HG02970 (cell line): ENCODE measurements at regions not wholly inside any gene's neighbourhood (a gene's known extent, or its start where the extent isn't known, plus 50 kb on each side); places are given as distances from the start of the nearest gene placed in this dataset.
A peak's percentile ranks its signal among the peaks of the same experiment; 100 is the strongest.

Experiments
- ATAC-seq: cut with Tn5 transposase; IDR thresholded peaks from one replicate; pipeline ENCODE4 v1.9.1; 2021; ENCODE audit warnings: mild to moderate bottlenecking, moderate library complexity, moderate number of reproducible peaks; ENCODE audit not compliant: unreplicated experiment, low FRiP score

- ATAC-seq = no peak
Observed at GRCh38 chr6:44062771-44063560, 64.3 kb downstream of the MRPL14 start.

GRCh38 chr6:44062105-44062770, 65.0 kb downstream of the MRPL14 start:
- no peak for ATAC-seq

GRCh38 chr6:44061375-44062104, 65.7 kb downstream of the MRPL14 start:
- no peak for ATAC-seq

- ATAC-seq = no peak
Observed at GRCh38 chr6:44060612-44061374, 66.5 kb downstream of the MRPL14 start.

- ATAC-seq = no peak
Observed at GRCh38 chr6:44059359-44060346, 67.6 kb downstream of the MRPL14 start.

- ATAC-seq = peak; percentile 47
Observed at GRCh38 chr6:44058617-44059358, 68.5 kb downstream of the MRPL14 start.

GRCh38 chr6:44057931-44058616, 69.2 kb downstream of the MRPL14 start:
- ATAC-seq = peak; percentile 4

GRCh38 chr6:44057238-44057930, 69.9 kb downstream of the MRPL14 start:
- ATAC-seq = no peak

GRCh38 chr6:44056392-44057237, 70.6 kb downstream of the MRPL14 start:
- no peak for ATAC-seq

GRCh38 chr6:44054721-44055559, 72.3 kb downstream of the MRPL14 start:
- no peak for ATAC-seq

- ATAC-seq = no peak
Observed at GRCh38 chr6:44053760-44054556, 73.3 kb downstream of the MRPL14 start.

GRCh38 chr6:44053106-44053756, 74.0 kb downstream of the MRPL14 start:
- ATAC-seq = no peak

- no peak for ATAC-seq
Observed at GRCh38 chr6:44052419-44053023, 74.7 kb downstream of the MRPL14 start.

- no peak for ATAC-seq
Observed at GRCh38 chr6:44051515-44051914, 75.7 kb downstream of the MRPL14 start.
